C4-2B (cell line): ENCODE measurements at regions not wholly inside any gene's neighbourhood (a gene's known extent, or its start where the extent isn't known, plus 50 kb on each side); places are given as distances from the start of the nearest gene placed in this dataset.

Source experiments
- ZFX ChIP-seq: fragments of 450-650 bp; IDR thresholded peaks from 2 replicates; pipeline ENCODE4 v1.6.1; 2017
- TF ChIP-seq, protein P1 (sequence below): fragments of 450-650 bp; conservative IDR thresholded peaks from 2 replicates; pipeline ENCODE4 v1.5.1; 2017; ENCODE audit warnings: mild to moderate bottlenecking

DNA sequence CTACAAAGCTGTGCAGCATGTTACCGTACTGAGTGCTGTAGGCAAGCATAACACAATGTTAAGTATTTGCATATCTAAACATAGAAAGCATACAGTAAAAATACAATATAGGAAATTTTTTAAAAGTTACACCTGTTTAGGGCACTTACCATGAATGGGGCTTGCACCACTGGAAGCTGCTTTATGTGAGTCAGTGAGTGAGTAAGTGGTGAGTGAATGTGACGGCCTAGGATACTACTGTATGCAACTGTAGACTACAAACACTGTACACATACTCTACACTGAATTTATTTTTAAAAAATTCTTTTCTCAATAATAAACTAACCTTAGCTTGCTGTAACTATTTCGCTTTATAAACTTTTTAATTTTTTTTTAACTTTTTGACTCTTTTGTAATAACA lies 82.1 kb upstream of the FSCB start:
- TF ChIP-seq, protein P1, sequence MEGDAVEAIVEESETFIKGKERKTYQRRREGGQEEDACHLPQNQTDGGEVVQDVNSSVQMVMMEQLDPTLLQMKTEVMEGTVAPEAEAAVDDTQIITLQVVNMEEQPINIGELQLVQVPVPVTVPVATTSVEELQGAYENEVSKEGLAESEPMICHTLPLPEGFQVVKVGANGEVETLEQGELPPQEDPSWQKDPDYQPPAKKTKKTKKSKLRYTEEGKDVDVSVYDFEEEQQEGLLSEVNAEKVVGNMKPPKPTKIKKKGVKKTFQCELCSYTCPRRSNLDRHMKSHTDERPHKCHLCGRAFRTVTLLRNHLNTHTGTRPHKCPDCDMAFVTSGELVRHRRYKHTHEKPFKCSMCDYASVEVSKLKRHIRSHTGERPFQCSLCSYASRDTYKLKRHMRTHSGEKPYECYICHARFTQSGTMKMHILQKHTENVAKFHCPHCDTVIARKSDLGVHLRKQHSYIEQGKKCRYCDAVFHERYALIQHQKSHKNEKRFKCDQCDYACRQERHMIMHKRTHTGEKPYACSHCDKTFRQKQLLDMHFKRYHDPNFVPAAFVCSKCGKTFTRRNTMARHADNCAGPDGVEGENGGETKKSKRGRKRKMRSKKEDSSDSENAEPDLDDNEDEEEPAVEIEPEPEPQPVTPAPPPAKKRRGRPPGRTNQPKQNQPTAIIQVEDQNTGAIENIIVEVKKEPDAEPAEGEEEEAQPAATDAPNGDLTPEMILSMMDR: no peak
- TF ChIP-seq ZFX: no peak
